ENCODE measurements at regions not wholly inside any gene's neighbourhood (a gene's known extent, or its start where the extent isn't known, plus 50 kb on each side); places are given as distances from the start of the nearest gene placed in this dataset.

- TF ChIP-seq POLR2AphosphoS5 (IDR thresholded peaks at IDR 0.05): no peak
- TF ChIP-seq EP300 (IDR thresholded peaks at IDR 0.05): no peak
- TF ChIP-seq CTCF (IDR thresholded peaks at IDR 0.05): no peak
- no peak for TF ChIP-seq POLR2A (IDR thresholded peaks at IDR 0.05)
These were observed 216.9 kb downstream of the NUF2 start for GRCh38 chr1:163538667-163539066.

Data from upper lobe of left lung (tissue), 4 donors.